Embryonic facial prominence (tissue), 1 donor: ENCODE measurements at regions not wholly inside any gene's neighbourhood (a gene's known extent, or its start where the extent isn't known, plus 50 kb on each side); places are given as distances from the start of the nearest gene placed in this dataset.
"Not testable (repeated sequence)": the region's sequence is repeated elsewhere in the genome, so short reads cannot be mapped to it uniquely, and the experiment has no call there.

ENCODE experiments used
- DNase-seq: peaks from one replicate; pipeline ENCODE4 v3.0.0-alpha.2; 2016; ENCODE audit errors: extremely low spot score

- DNase-seq, result not testable (repeated sequence)
Measured at GRCh38 chr15:24309700-24310099, 365.9 kb upstream of the NPAP1 start.

DNA sequence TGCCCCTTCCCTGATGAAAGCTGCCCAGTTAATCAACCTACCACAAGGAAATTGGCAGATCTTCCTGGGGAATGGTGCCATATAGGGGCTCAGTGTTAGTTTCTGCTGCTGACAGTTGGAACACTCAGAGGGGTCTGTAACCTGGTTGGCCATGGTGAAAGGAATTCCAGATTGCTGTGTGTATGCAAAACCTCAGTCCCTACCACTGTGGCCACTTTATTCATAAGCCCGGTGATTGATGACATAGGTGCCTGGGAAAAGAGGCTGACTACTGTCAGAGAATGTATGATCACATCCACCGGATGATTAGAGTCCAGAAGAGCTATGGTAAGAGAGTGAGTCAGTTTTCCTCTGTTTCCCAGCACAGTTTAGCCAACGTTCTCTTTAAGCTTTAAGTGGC, 363.9 kb upstream of the NPAP1 start:
- DNase-seq, result not testable (repeated sequence)

DNA sequence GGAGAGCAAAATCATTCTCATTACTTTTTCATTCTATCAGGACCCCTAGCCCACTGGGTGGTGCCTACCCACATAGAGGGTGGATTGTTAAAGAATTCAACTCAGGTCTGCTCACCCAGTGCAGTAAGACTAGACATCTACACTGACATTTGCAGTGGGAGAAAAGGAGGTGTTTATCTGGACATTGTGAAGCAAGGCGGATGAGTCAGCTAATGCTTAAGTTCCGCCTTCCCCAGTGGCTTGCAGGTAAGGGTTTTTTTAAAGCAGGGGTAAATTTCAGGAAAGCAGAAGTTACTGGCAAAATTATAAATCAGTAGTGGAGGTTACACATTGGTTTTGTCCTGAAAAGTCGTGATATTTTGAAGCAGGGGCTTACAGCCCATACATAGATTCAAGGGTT, 359.2 kb upstream of the NPAP1 start:
- DNase-seq, result not testable (repeated sequence)

GRCh38 chr15:24318981-24319380, 356.6 kb upstream of the NPAP1 start:
- no peak for DNase-seq

DNA sequence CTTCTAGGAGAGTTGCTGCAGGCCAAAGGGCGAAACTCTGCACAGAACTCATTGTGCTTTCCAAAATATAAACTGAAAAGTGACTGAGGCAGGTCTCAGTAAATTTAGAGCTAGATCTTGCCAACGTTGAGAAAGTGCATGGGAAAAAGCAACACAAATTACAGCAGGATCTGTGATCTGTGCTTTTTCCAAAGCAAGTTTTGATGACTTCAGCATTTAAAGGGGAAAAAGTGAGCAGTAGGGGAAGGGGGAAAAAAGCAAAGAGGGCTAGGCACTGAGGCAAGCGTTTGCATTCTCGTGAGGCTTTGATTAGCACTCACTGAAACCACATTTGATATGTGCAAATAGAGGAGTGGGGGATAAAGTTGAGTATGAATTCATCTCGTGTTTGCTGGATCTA, 351.5 kb upstream of the NPAP1 start:
- DNase-seq, result not testable (repeated sequence)

DNA sequence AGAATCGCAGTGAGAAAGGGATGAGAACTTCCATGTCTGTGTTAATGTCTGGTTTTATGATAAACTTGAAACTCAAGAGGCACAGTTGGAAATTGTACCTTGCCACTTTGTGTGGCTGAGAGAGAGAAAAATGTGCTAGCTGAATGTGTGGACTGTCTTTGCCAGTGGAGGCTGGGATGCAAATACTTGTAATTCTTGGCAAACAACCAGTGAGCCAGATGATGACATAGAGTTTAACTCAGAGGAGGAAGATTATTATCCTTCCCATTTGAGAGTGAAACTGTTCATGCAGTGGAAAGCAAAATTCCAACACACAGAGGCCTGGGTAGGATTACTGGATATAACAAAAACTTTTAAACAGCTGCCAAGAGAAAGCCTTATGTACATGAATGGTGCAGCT, 349.1 kb upstream of the NPAP1 start:
- DNase-seq, result not testable (repeated sequence)

GRCh38 chr15:24331964-24332363, 343.6 kb upstream of the NPAP1 start:
- not testable (repeated sequence) for DNase-seq

- DNase-seq, result not testable (repeated sequence)
Measured at GRCh38 chr15:24341876-24342275, 333.7 kb upstream of the NPAP1 start.

DNA sequence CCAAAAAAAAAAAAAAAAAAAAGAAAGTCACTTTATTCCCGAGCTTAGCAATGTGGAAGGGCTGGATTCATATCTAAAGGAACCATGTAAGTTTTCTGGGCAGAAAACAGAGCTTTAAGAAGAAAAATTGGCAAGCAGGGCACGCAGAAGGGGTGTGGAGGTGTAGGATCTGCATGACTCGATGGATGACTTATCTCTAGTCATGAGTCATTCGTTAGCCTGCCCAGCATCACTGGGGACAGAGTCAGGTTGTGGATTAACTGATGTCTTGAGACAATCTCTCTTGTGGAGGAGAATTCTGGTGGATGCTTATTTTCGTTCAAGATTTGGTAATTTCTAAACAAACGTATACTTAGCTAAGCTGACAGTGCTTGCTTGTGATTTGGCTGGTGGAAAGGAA, 322.8 kb upstream of the NPAP1 start:
- not testable (repeated sequence) for DNase-seq

DNA sequence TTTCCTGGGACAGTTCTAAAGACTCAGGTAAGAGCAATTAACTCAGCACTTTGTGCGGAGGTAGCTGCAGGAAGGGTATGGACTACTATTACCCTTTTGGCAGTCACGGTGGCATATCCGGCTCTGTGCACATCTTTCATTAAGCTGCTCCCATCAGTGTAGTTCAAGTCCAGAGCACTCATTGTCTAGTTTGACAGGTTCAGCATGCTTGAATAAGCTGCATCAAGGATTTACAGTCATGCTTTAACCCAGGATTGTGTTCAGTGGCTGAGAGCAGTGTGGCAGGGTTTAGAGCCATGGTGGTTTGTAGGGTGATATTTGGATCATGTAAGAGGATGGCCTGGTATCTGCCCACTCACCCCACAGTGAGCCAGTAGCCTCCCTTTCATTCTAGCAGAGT, 294.5 kb upstream of the NPAP1 start:
- not testable (repeated sequence) for DNase-seq

GRCh38 chr15:24385258-24385657, 290.3 kb upstream of the NPAP1 start:
- not testable (repeated sequence) for DNase-seq

- no peak for DNase-seq
Measured at GRCh38 chr15:24394303-24394702, 281.3 kb upstream of the NPAP1 start.

DNA sequence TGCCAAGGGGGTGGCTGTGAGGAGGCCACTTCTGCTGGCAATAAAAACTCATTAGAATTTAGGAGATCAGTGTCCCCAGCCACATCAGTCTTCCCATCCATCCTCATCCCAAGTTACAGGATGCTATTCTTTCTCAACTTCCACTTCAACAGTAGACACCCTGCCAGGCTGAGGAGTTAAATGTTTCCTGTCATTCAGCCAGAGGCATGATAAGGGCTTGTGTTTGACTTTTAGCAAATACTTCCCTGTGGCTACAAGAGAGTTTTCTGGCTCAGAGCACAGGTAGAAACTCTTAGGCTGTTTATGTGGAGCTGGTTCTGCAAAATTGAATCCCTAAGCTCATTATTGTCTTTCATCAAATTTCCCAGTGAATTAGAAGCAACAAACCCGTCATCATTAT, 262.9 kb upstream of the NPAP1 start:
- DNase-seq, result not testable (repeated sequence)

DNA sequence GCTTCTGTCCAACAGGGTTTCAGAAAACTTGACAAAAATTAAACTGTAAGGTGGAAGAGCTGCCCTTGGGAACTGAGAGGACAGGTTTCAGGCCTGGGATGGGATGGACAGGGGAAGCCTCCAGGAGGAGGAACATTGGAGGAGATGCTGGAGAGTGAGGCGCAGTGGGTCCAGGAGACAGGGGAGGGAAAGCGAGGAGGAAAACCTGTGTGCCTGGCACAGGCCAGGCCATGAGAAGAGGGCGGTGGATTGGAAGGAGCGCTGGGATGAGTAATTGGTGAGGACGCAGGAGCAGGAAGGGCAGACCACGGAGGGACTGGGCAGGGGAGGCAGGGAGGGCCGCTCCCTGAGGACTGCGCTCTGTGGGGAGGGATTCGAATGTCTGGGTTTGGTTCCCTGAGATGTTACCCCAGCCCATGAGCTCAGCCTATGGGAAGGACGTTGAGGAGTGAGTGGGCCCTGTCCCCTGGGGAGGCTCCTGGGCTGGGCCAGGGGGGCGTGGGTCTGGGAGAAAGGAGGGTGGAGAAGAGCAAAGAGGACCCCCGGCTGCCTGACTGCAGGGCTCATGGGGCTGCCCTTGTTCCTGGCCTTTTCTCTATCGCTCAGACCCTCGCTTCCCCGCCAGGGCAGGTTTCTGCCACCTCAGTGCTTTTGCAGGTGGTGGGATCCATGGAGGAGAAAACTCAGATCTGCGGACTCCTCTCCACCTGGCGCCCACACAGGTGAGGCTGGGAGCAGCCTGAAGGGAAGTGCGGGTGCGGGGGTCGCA, 249.1 kb upstream of the NPAP1 start:
- DNase-seq, result not testable (repeated sequence)

DNA sequence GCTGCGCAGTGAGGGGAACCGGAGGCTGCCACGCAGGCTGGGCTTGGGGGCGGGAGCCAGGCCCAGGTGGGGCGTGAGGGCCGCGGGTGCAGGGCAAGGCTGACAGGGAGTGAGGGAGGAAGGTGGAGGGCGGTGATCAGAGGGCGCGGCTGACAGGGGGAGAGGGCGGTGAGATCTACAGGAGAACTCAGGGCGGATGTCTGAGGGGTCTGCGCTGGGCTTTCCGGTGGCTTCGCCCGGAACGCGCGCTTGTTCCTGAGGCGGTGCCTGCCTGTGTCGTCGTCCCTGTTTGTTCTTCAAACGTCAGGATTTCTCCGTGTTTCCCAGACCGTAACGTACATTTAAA, 248.5 kb upstream of the NPAP1 start:
- DNase-seq, result not testable (repeated sequence)

- DNase-seq, result not testable (repeated sequence)
Measured at GRCh38 chr15:24435075-24435820, 240.3 kb upstream of the NPAP1 start.

GRCh38 chr15:24437270-24437669, 238.3 kb upstream of the NPAP1 start:
- not testable (repeated sequence) for DNase-seq

DNA sequence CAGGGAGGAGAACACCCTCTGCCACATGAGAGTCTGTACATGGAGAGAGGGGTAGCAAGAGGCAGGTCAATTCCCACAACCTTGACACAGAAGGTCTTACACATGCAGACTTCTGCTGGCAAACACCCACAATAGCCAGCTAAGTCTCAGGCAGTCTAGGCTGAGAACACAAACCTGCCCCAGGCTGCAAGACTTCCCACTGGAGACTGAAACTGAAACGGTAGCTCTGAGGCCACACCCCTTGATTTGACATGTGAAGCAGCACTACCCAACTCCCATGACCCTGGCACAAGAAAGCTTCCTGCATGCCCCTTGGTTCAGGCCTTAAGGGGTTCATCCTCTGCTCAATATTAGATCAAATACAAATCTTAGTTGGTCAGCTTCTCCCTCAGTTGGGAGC, 237.8 kb upstream of the NPAP1 start:
- not testable (repeated sequence) for DNase-seq

GRCh38 chr15:24477107-24478025, 198.2 kb upstream of the NPAP1 start:
- DNase-seq, result not testable (repeated sequence)

- not testable (repeated sequence) for DNase-seq
Measured at GRCh38 chr15:24485885-24486567, 189.5 kb upstream of the NPAP1 start.

DNA sequence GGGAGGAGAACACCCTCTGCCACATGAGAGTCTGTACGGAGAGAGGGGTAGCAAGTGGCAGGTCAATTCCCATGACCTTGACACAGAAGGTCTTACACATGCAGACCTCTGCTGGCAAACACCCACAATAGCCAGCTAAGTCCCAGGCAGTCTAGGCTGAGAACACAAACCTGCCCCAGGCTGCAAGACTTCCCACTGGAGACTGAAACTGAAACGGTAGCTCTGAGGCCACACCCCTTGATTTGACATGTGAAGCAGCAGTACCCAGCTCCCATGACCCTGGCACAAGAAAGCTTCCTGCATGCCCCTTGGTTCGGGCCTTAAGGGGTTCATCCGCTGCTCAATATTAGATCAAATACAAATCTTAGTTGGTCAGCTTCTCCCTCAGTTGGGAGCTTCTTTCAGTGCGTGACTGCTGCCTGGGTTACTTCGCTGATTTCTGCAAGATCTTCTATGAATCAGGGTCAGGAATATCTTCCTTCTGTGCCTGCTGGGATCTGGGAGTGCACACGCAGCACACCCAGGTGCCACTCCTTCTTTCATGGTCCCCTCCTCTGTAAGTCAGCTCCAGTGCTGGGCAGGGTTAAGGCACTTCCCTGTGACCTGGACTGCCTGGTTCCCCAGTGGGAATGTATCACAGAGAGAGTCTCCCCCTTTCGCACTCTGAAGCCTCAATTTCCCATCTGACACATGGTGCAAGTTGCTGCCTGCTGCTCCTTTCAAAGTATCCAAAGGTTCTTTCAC, 187.2 kb upstream of the NPAP1 start:
- not testable (repeated sequence) for DNase-seq
